T-helper 17 cell (primary cell): ENCODE measurements at regions not wholly inside any gene's neighbourhood (a gene's known extent, or its start where the extent isn't known, plus 50 kb on each side); places are given as distances from the start of the nearest gene placed in this dataset.

ENCODE experiments used
- ATAC-seq: fragments of 150-1000 bp; cut with Tn5 transposase; 2 replicates; pipeline ENCODE4 v1.10.0; 2021; ENCODE audit warnings: mild to moderate bottlenecking, moderate library complexity
- DNase-seq, 3 donors: peaks; one replicate each; pipeline versions ENCODE4 v3.0.0 to v3.0.0-alpha.2; 2020 to 2021
- H3K9me3 ChIP-seq: one replicate; pipeline ENCODE4 v1.7.0; 2013; ENCODE audit warnings: low read length, mild to moderate bottlenecking; ENCODE audit not compliant: control insufficient read depth, poor library complexity, severe bottlenecking
- H3K27ac Mint-ChIP-seq: one replicate; pipeline ENCODE4 v1.8.0; 2022; ENCODE audit warnings: mild to moderate bottlenecking, moderate library complexity, mixed read lengths
- H3K27me3 Mint-ChIP-seq: one replicate; pipeline ENCODE4 v1.8.0; 2022; ENCODE audit warnings: mixed read lengths
- H3K36me3 Mint-ChIP-seq: one replicate; pipeline ENCODE4 v1.8.0; 2022; ENCODE audit warnings: low read depth, mixed read lengths
- H3K4me1 Mint-ChIP-seq: one replicate; pipeline ENCODE4 v1.8.0; 2022; ENCODE audit warnings: mild to moderate bottlenecking, mixed read lengths
- H3K4me3 Mint-ChIP-seq: one replicate; pipeline ENCODE4 v1.8.0; 2022; ENCODE audit warnings: mild to moderate bottlenecking, moderate library complexity, mixed read lengths

GRCh38 chr16:79543219-79543618 lies 57.3 kb downstream of the MAF start:
- Mint-ChIP-seq H3K4me3 (no peak overlapping the region), H3K4me1 (no peaks in the 10 kb centered on the region), H3K27ac (no peak overlapping the region), H3K27me3 (no peaks in the 10 kb centered on the region), H3K36me3 (no peaks in the 10 kb centered on the region)
- no peaks in the 10 kb centered on the region for H3K9me3 ChIP-seq
- DNase-seq (no peak), ATAC-seq (no peak)

DNA sequence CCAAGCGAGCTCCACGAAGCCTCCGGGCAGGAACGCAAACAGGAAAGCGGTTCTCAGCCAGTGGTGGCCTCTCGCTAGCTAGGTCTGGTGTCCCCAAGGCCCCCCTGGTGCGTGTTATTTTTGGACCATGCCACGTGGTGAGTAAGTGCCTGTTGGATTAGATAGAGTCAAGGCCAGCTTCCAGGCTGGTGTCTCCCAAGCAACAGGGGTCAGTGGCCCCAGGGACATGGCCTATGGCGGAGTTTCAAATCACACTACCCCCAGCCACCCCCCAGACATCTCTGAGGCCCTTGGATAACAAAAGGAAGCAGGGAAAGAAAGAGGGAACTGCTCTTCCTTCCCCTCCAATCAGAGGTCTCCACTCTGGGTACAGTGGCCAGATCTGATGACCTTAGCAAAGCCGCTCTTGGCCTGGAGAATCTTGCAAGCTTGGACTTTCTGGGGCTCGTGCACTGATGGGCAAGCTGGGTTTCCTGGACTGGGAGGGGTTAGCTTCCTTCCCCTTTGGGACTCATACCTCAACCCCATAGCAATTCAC lies 58.2 kb downstream of the MAF start:
- H3K9me3 ChIP-seq: no peaks in the 10 kb centered on the region
- no peak for ATAC-seq
- no peak overlapping the region for H3K4me3 Mint-ChIP-seq
- H3K27me3 Mint-ChIP-seq: no peaks in the 10 kb centered on the region
- H3K4me1 Mint-ChIP-seq: no peaks in the 10 kb centered on the region
- no peak overlapping the region for H3K27ac Mint-ChIP-seq
- no peaks in the 10 kb centered on the region for H3K36me3 Mint-ChIP-seq
- DNase-seq: no peak

DNA sequence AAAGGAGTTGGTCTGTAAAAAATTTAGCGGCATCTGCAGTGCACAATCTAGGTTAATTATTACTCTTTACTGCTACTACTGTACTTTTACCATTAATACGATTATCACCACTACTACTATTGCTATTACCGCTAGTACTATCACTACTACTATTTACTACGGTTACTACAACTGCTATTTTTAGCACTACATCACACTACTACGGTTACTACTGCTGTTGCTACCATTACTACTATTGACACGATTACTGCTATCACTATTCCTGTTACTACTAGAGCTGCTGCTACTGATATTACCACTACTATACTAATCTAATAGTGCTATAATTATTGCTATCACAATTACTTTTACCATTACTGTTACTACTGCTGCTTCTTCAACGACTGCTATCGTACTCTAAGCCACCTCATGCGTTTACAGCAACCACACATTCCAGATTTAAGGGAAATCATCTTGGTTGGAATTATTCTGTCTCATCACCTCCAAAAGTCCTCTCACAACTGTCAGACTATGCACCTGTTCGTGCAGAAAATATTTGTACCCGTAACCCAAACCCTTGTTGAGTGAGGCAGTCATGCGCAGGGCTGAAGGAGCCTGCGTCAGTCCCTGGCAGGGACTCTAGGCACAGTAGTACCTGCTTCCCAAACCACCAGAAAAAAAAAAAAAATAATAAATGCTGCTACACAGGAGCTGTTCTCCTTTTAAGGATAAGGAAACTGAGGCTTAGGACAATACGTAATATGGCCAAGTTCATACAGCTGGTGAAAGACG lies 59.5 kb downstream of the MAF start:
- Mint-ChIP-seq H3K4me1 (no peaks in the 10 kb centered on the region), H3K27me3 (no peaks in the 10 kb centered on the region), H3K4me3 (no peak overlapping the region), H3K27ac (no peak overlapping the region), H3K36me3 (no peaks in the 10 kb centered on the region)
- no peaks in the 10 kb centered on the region for H3K9me3 ChIP-seq
- no peak for ATAC-seq
- DNase-seq: no peak

- ATAC-seq (no peak), DNase-seq (no peak)
- H3K27ac Mint-ChIP-seq: no peak overlapping the region
- no peak overlapping the region for H3K4me3 Mint-ChIP-seq
- no peaks in the 10 kb centered on the region for H3K36me3 Mint-ChIP-seq
- H3K27me3 Mint-ChIP-seq: no peaks in the 10 kb centered on the region
- no peaks in the 10 kb centered on the region for H3K9me3 ChIP-seq
- no peaks in the 10 kb centered on the region for H3K4me1 Mint-ChIP-seq
Measured at GRCh38 chr16:79537584-79537983, 63.0 kb downstream of the MAF start.

GRCh38 chr16:79536958-79537357 lies 63.6 kb downstream of the MAF start:
- H3K9me3 ChIP-seq: no peaks in the 10 kb centered on the region
- Mint-ChIP-seq H3K4me1 (no peaks in the 10 kb centered on the region), H3K36me3 (no peaks in the 10 kb centered on the region), H3K27me3 (no peaks in the 10 kb centered on the region), H3K4me3 (no peak overlapping the region), H3K27ac (no peak overlapping the region)
- no peak for DNase-seq
- no peak for ATAC-seq

GRCh38 chr16:79535130-79535529 lies 65.4 kb downstream of the MAF start:
- H3K27ac Mint-ChIP-seq: no peak overlapping the region
- ATAC-seq (no peak), DNase-seq (no peak)
- no peak overlapping the region for H3K4me3 Mint-ChIP-seq
- no peaks in the 10 kb centered on the region for H3K4me1 Mint-ChIP-seq
- no peaks in the 10 kb centered on the region for H3K36me3 Mint-ChIP-seq
- no peaks in the 10 kb centered on the region for H3K27me3 Mint-ChIP-seq
- no peaks in the 10 kb centered on the region for H3K9me3 ChIP-seq

GRCh38 chr16:79534143-79534542 lies 66.4 kb downstream of the MAF start:
- no peak for DNase-seq
- no peaks in the 10 kb centered on the region for H3K9me3 ChIP-seq
- no peaks in the 10 kb centered on the region for H3K36me3 Mint-ChIP-seq
- ATAC-seq: no peak
- no peak overlapping the region for H3K4me3 Mint-ChIP-seq
- no peak overlapping the region for H3K27ac Mint-ChIP-seq
- H3K27me3 Mint-ChIP-seq: no peaks in the 10 kb centered on the region
- no peaks in the 10 kb centered on the region for H3K4me1 Mint-ChIP-seq

DNA sequence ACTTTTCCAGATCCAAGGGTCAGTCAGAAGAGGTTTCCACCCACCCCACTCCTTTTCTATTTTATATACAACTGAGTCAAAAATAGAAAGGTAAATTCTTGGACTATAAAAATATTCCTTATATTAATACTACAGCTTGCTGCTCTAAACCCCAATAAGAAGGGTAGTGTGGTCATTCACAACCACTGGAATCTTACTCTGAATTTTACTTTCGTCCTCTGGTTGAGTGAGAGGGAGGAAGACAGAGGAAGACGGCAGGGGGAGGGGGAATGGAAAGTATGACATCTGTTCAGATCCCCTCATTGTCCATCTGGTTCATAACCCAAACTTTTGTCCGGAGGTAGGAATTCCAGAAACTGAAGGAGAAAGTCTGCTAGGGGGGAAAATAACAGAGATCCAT lies 67.2 kb downstream of the MAF start:
- no peak overlapping the region for H3K27ac Mint-ChIP-seq
- no peak overlapping the region for H3K4me3 Mint-ChIP-seq
- ATAC-seq (no peak), DNase-seq (no peak)
- no peaks in the 10 kb centered on the region for H3K27me3 Mint-ChIP-seq
- H3K4me1 Mint-ChIP-seq: no peaks in the 10 kb centered on the region
- no peaks in the 10 kb centered on the region for H3K36me3 Mint-ChIP-seq
- H3K9me3 ChIP-seq: no peaks in the 10 kb centered on the region

- Mint-ChIP-seq H3K36me3 (no peaks in the 10 kb centered on the region), H3K27ac (no peak overlapping the region), H3K4me3 (no peak overlapping the region), H3K4me1 (no peaks in the 10 kb centered on the region), H3K27me3 (no peaks in the 10 kb centered on the region)
- ATAC-seq: no peak
- no peaks in the 10 kb centered on the region for H3K9me3 ChIP-seq
- no peak for DNase-seq
Measured at GRCh38 chr16:79532785-79533184, 67.8 kb downstream of the MAF start.

- H3K4me1 Mint-ChIP-seq: no peaks in the 10 kb centered on the region
- H3K9me3 ChIP-seq: no peaks in the 10 kb centered on the region
- ATAC-seq (no peak), DNase-seq (no peak)
- no peak overlapping the region for H3K4me3 Mint-ChIP-seq
- H3K27ac Mint-ChIP-seq: no peak overlapping the region
- no peaks in the 10 kb centered on the region for H3K27me3 Mint-ChIP-seq
- H3K36me3 Mint-ChIP-seq: no peaks in the 10 kb centered on the region
Measured at GRCh38 chr16:79532273-79532672, 68.3 kb downstream of the MAF start.

GRCh38 chr16:79528338-79528737 lies 72.2 kb downstream of the MAF start:
- peaks cover 13% of the 10 kb centered on the region for H3K27me3 Mint-ChIP-seq
- ATAC-seq (no peak), DNase-seq (no peak)
- H3K27ac Mint-ChIP-seq: no peak overlapping the region
- no peaks in the 10 kb centered on the region for H3K9me3 ChIP-seq
- no peaks in the 10 kb centered on the region for H3K36me3 Mint-ChIP-seq
- H3K4me1 Mint-ChIP-seq: no peaks in the 10 kb centered on the region
- H3K4me3 Mint-ChIP-seq: no peak overlapping the region

DNA sequence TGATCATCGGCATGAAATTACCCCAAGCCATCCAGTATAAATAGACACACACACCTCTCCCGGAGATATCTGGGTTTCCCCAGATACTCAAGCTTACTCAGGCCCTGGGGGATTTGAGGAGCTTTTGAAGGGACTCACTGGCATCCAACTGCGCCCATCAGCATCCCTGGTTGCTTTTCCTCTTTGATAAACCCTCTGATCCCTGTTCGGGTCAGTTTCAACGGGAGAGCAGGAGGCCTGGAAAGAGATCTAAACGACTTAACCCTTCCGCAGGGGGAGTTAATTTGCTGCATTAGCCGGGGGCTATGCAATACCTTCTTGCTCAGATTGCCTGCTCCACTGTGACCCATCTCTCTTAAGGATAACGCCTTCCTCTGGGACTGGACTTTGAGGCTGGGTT lies 76.6 kb downstream of the MAF start:
- H3K27me3 Mint-ChIP-seq: peaks cover 35% of the 10 kb centered on the region
- H3K27ac Mint-ChIP-seq: no peak overlapping the region
- no peaks in the 10 kb centered on the region for H3K36me3 Mint-ChIP-seq
- DNase-seq (no peak), ATAC-seq (no peak)
- H3K4me1 Mint-ChIP-seq: peaks cover 7% of the 10 kb centered on the region
- H3K9me3 ChIP-seq: no peaks in the 10 kb centered on the region
- H3K4me3 Mint-ChIP-seq: no peak overlapping the region

DNA sequence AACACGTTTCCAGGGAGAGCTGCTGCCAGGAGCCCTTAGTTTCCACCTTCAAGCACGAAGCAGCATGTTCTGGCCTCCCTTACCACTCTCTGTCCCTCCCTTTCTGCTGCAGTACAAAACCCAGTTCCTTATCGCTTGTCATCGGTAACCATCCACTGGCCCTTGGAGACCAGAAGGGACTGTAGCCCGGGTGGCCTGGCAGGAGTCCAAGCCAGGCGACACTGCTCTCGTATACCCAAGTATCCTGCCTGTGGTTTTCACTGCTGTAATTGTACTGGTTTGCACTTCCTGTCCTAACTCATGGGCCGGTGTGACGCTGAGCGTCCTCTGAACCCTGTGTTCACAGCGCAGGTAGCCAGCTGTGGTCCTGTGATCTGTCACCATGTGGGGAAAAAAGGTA lies 81.1 kb downstream of the MAF start:
- no peak overlapping the region for H3K4me3 Mint-ChIP-seq
- H3K27me3 Mint-ChIP-seq: peaks cover 36% of the 10 kb centered on the region
- no peaks in the 10 kb centered on the region for H3K36me3 Mint-ChIP-seq
- no peak for ATAC-seq
- H3K4me1 Mint-ChIP-seq: peaks cover 7% of the 10 kb centered on the region
- DNase-seq: no peak
- no peak overlapping the region for H3K27ac Mint-ChIP-seq
- no peaks in the 10 kb centered on the region for H3K9me3 ChIP-seq

GRCh38 chr16:79517156-79517555 lies 83.4 kb downstream of the MAF start:
- ATAC-seq: no peak
- Mint-ChIP-seq H3K27ac (no peak overlapping the region), H3K4me3 (no peak overlapping the region), H3K36me3 (no peaks in the 10 kb centered on the region), H3K4me1 (peaks cover 7% of the 10 kb centered on the region), H3K27me3 (peaks cover 38% of the 10 kb centered on the region)
- DNase-seq: no peak
- H3K9me3 ChIP-seq: no peaks in the 10 kb centered on the region
